Smooth muscle cell (in vitro differentiated cells): ENCODE measurements at regions not wholly inside any gene's neighbourhood (a gene's known extent, or its start where the extent isn't known, plus 50 kb on each side); places are given as distances from the start of the nearest gene placed in this dataset.
A peak's percentile ranks its signal among the peaks of the same experiment; 100 is the strongest.

ENCODE experiments used
- DNase-seq: peaks from one replicate; lab custom pipeline; 2025; ENCODE audit not compliant: unreplicated experiment; lab: John Stamatoyannopoulos, UW
- H2AFZ ChIP-seq: fragments of 200-600 bp; sonication (generic); 2 replicates; pipeline ENCODE4 v1.6.0; 2016; ENCODE audit warnings: antibody characterized with exemption, low read depth, mild to moderate bottlenecking
- H3F3A ChIP-seq: fragments of 200-600 bp; sonication (generic); 2 replicates; pipeline ENCODE4 v1.6.0; 2017; ENCODE audit warnings: antibody characterized with exemption, low read depth
- H3K27ac ChIP-seq: fragments of 200-600 bp; sonication (generic); 2 replicates; pipeline ENCODE4 v1.5.1; 2016; ENCODE audit warnings: low read depth, mild to moderate bottlenecking
- H3K27me3 ChIP-seq: fragments of 200-600 bp; sonication (generic); 2 replicates; pipeline ENCODE4 v1.6.1; 2016; ENCODE audit warnings: low read depth, mild to moderate bottlenecking
- H3K36me3 ChIP-seq: fragments of 200-600 bp; sonication (generic); 2 replicates; pipeline ENCODE4 v1.5.1; 2016; ENCODE audit warnings: low read depth
- H3K4me1 ChIP-seq: fragments of 200-600 bp; sonication (generic); 2 replicates; pipeline ENCODE4 v1.5.1; 2016; ENCODE audit warnings: low read depth
- H3K4me2 ChIP-seq: fragments of 200-600 bp; sonication (generic); 2 replicates; pipeline ENCODE4 v1.6.0; 2016; ENCODE audit warnings: mild to moderate bottlenecking
- H3K4me3 ChIP-seq: fragments of 200-600 bp; sonication (generic); 2 replicates; pipeline ENCODE4 v1.5.1; 2016; ENCODE audit warnings: mild to moderate bottlenecking
- H3K79me2 ChIP-seq: fragments of 200-600 bp; sonication (generic); 2 replicates; pipeline ENCODE4 v1.6.0; 2016; ENCODE audit warnings: low read depth, mild to moderate bottlenecking
- H3K9ac ChIP-seq: fragments of 200-600 bp; sonication (generic); 2 replicates; pipeline ENCODE4 v1.6.0; 2016; ENCODE audit warnings: low read depth
- H3K9me3 ChIP-seq: fragments of 200-600 bp; sonication (generic); replicated peaks from 2 replicates; pipeline ENCODE4 v1.5.1; 2016; ENCODE audit warnings: low read depth
- H4K20me1 ChIP-seq: fragments of 200-600 bp; sonication (generic); 2 replicates; pipeline ENCODE4 v1.6.0; 2016; ENCODE audit warnings: low read depth
- WGBS: methylation state at CpG from one replicate; pipeline ENCODE4 v1.1.7; 2016; ENCODE audit warnings: low lambda C conversion rate; 5-methylcytosine and 5-hydroxymethylcytosine counted together
- TF ChIP-seq, protein P1 (sequence below): fragments of 200-600 bp; sonication (generic); IDR thresholded peaks from 2 replicates; pipeline ENCODE4 v1.5.1; 2017; ENCODE audit warnings: borderline replicate concordance, mild to moderate bottlenecking, antibody characterized with exemption; ENCODE audit not compliant: insufficient read depth, poor library complexity, severe bottlenecking

DNA sequence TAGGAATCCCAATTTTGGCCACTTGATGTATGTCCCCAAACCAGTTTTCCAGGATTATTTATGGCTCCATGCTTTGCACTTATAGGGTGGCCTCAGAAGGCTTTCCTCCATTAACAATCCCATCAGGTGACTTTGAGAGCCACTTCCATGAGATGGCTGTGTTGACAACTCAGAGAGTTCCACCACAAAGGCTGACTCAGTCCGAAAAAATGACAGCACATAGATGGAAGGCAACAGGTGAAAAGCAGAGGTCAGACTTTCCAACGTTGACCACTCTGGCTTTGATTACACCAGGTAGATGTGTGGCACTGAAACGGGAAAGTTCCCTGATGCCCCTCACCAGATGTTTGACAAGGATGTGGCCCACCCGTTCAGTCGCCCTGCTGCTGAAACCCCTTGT, 431.4 kb upstream of the TNP1 start:
- WGBS: 82% methylated on average over 5 of the region's 5 CpGs
- peaks cover 8% of the 10 kb centered on the region for H3F3A ChIP-seq
- no peaks in the 10 kb centered on the region for H3K79me2 ChIP-seq
- DNase-seq: no peak
- no peaks in the 10 kb centered on the region for H3K27me3 ChIP-seq
- no peak overlapping the region for H3K27ac ChIP-seq
- H3K9me3 ChIP-seq: no peaks in the 10 kb centered on the region
- TF ChIP-seq, protein P1, sequence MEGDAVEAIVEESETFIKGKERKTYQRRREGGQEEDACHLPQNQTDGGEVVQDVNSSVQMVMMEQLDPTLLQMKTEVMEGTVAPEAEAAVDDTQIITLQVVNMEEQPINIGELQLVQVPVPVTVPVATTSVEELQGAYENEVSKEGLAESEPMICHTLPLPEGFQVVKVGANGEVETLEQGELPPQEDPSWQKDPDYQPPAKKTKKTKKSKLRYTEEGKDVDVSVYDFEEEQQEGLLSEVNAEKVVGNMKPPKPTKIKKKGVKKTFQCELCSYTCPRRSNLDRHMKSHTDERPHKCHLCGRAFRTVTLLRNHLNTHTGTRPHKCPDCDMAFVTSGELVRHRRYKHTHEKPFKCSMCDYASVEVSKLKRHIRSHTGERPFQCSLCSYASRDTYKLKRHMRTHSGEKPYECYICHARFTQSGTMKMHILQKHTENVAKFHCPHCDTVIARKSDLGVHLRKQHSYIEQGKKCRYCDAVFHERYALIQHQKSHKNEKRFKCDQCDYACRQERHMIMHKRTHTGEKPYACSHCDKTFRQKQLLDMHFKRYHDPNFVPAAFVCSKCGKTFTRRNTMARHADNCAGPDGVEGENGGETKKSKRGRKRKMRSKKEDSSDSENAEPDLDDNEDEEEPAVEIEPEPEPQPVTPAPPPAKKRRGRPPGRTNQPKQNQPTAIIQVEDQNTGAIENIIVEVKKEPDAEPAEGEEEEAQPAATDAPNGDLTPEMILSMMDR: no peak
- no peak overlapping the region for H3K4me3 ChIP-seq
- H3K9ac ChIP-seq: no peak overlapping the region
- H4K20me1 ChIP-seq: no peaks in the 10 kb centered on the region
- no peak overlapping the region for H3K4me2 ChIP-seq
- no peaks in the 10 kb centered on the region for H3K36me3 ChIP-seq
- peaks cover 27% of the 10 kb centered on the region for H3K4me1 ChIP-seq
- no peak overlapping the region for H2AFZ ChIP-seq

DNA sequence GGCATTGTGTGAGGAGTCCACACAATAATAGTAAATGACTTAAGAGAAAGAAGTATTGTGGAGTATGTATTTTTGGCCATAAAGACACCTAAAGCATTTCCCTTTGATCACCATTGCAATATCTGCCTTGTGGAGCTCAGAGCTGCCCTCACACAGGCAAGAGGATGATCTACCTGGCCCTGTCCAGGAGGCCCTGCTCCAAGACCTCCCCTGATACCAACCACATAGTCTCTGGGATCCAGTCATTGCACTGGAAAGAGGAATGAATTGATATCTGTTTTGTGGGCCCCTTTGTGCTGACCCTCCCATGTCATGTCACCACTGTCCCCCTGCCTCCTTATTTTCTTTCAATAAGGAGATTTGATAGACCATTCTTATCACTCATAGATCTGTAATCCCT, 430.6 kb upstream of the TNP1 start:
- TF ChIP-seq, protein P1: no peak
- Histone ChIP-seq H2AFZ (no peak overlapping the region), H3K4me3 (no peak overlapping the region), H3K79me2 (no peaks in the 10 kb centered on the region), H3F3A (peaks cover 8% of the 10 kb centered on the region), H3K9ac (no peak overlapping the region), H4K20me1 (no peaks in the 10 kb centered on the region), H3K4me2 (peak overlapping the region; percentile 44), H3K27ac (peak overlapping the region; percentile 2), H3K36me3 (no peaks in the 10 kb centered on the region), H3K9me3 (no peaks in the 10 kb centered on the region), H3K27me3 (no peaks in the 10 kb centered on the region), H3K4me1 (peaks cover 27% of the 10 kb centered on the region)
- DNase-seq: no peak

DNA sequence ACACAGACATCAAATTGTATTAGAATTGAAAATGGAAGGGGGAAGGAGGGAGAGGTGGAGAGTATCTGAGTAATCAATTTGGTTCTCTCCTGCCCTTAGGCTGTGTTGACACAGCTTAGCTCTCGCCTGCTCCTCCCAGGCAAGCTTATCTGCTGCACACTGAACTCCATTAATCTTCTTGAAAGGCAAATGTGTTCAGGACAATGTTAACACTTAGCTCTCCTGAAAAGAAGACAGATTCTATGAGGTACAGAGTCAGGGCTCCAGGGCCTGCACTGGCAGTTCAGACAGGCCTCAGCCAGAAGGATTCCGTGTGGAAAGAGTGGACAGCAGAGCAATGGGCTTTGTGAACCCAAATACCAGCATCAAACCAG, 430.0 kb upstream of the TNP1 start:
- Histone ChIP-seq H3K9me3 (no peaks in the 10 kb centered on the region), H3K4me3 (no peak overlapping the region), H3K79me2 (no peaks in the 10 kb centered on the region), H3K4me2 (peak overlapping the region; percentile 44), H3K4me1 (peaks cover 27% of the 10 kb centered on the region), H3K36me3 (no peaks in the 10 kb centered on the region), H3K27me3 (no peaks in the 10 kb centered on the region), H2AFZ (no peak overlapping the region), H3F3A (peaks cover 8% of the 10 kb centered on the region), H4K20me1 (no peaks in the 10 kb centered on the region), H3K9ac (no peak overlapping the region), H3K27ac (peak overlapping the region; percentile 2)
- 11% methylated on average over 2 of the region's 2 CpGs for WGBS
- DNase-seq: no peak
- TF ChIP-seq, protein P1: no peak

DNA sequence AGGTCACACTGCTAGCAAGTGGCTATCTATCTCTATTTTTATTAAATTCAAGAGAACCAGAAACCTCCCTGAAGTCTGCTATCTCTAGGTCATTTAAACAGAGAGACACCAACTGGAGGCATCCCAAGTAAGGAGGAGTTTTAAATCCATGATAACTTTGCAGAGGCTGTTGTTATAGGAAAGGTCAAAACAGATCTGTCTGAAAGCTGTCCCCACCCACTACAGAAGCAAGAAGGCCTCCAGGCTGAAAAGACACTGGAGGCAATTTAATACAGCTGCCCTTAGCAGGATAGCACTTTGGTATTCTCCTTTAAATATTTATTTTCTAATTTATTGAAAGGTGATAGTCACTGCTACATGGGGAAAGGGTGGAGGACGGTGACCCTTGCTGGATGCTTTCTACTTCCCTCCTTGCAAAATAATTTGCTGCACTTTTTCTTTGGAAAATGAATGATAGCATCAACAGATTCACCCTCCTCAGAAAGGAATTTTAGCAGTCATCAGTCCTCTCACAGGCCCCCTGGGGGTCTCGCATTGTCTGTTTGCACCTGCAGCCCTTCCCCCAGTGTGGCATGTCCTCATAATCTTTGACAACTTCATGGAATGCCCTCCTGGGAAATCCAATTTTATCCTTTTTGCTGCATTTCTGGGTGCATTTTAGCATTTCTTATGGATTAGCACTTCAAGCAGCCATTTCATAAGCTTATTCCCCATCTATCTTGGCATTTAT, 429.5 kb upstream of the TNP1 start:
- no peaks in the 10 kb centered on the region for H3K27me3 ChIP-seq
- no peaks in the 10 kb centered on the region for H3K79me2 ChIP-seq
- no peaks in the 10 kb centered on the region for H3K36me3 ChIP-seq
- no peak overlapping the region for H3K9ac ChIP-seq
- no peak overlapping the region for H3K27ac ChIP-seq
- peaks cover 27% of the 10 kb centered on the region for H3K4me1 ChIP-seq
- TF ChIP-seq, protein P1: no peak
- DNase-seq: no peak
- no peaks in the 10 kb centered on the region for H4K20me1 ChIP-seq
- WGBS: 64% methylated on average over 2 of the region's 2 CpGs
- H2AFZ ChIP-seq: no peak overlapping the region
- H3F3A ChIP-seq: peaks cover 8% of the 10 kb centered on the region
- no peaks in the 10 kb centered on the region for H3K9me3 ChIP-seq
- no peak overlapping the region for H3K4me3 ChIP-seq
- H3K4me2 ChIP-seq: peak overlapping the region; percentile 44
